ENCODE measurements at regions not wholly inside any gene's neighbourhood (a gene's known extent, or its start where the extent isn't known, plus 50 kb on each side); places are given as distances from the start of the nearest gene placed in this dataset.

DNA sequence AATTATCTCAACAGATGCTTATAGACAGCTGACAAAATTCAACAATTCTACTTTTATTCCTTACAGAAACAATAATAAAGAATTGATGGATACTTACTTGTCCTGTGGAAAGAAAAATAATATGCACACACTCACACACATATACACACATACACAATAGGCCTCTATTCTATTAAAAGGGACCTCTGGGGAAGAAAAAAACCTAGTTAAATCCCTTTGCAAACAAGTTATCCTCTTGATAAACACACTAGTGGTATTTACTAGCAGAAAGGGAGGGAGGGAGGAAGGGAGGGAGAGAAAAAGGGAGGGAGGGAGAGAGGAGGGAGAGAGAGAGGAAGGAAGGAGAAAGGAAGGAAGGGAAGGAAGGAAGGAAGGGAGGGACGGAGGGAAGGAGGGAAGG, 486.4 kb downstream of the HINT1 start:
- Histone ChIP-seq H3K27me3 (ENCODE audit: insufficient read depth, low read length) (no peaks in the 10 kb centered on the region), H3K9ac (ENCODE audit: low read length) (no peak overlapping the region), H2AFZ (ENCODE audit: low read depth, low read length, poor library complexity, severe bottlenecking) (peak overlapping the region; percentile 33), H3K9me3 (ENCODE audit: control insufficient read depth in 1 of 2, insufficient read depth in 1 of 2, low read depth in 1 of 2, low read length in 2 of 2) (no peaks in the 10 kb centered on the region), H3K4me3 (replicated peaks in 1 of 2; ENCODE audit: low read depth in 1 of 2, low read length in 2 of 2) (no peak overlapping the region), H3K9me2 (ENCODE audit: insufficient read depth) (peaks cover 4% of the 10 kb centered on the region; the same call in 1 of the 2 replicates), H3K36me3 (ENCODE audit: control insufficient read depth in 1 of 2, insufficient read depth in 2 of 2, low read length in 2 of 2) (no peaks in the 10 kb centered on the region), H3K4me2 (ENCODE audit: low read length) (no peak overlapping the region), H4K20me1 (ENCODE audit: insufficient read depth) (no peaks in the 10 kb centered on the region), H3K79me2 (ENCODE audit: insufficient read depth, low read length) (no peaks in the 10 kb centered on the region), H3K27ac (ENCODE audit: low read depth, low read length) (no peak overlapping the region), H3K4me1 (ENCODE audit: control insufficient read depth in 1 of 2, insufficient read depth in 2 of 2, low read length in 2 of 2) (no peaks in the 10 kb centered on the region)
- intact Hi-C loops (cut with micrococcal nuclease), result no loop called here
- ATAC-seq, result no peak
- RAD21 ChIA-PET (ENCODE audit: low non-redundant PET in 1 of 2, low total read pairs in 2 of 2, uncharacterized antibody in 2 of 2, unreplicated experiment in 2 of 2), result no interaction called here
- BruUV-seq (replicated peaks), result no TSS peak
- POLR2A ChIA-PET, result no interaction called here
- DNase-seq (ENCODE audit: low read depth, low spot score), result no peak
- CTCF ChIA-PET, result no interaction called here
- no peak for TF ChIP-seq ELF1 (IDR thresholded peaks at IDR 0.05; ENCODE audit: borderline replicate concordance, low read depth)
- no peak for TF ChIP-seq CEBPB (IDR thresholded peaks at IDR 0.05; ENCODE audit: low read depth)
- TF ChIP-seq, protein P1, sequence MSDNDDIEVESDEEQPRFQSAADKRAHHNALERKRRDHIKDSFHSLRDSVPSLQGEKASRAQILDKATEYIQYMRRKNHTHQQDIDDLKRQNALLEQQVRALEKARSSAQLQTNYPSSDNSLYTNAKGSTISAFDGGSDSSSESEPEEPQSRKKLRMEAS (IDR thresholded peaks at IDR 0.05), result no peak
- no peak for TF ChIP-seq SP1 (IDR thresholded peaks at IDR 0.05; ENCODE audit: low read depth)
- no peak for TF ChIP-seq SIN3A (IDR thresholded peaks at IDR 0.05; ENCODE audit: low read depth)
- TF ChIP-seq, protein P2, sequence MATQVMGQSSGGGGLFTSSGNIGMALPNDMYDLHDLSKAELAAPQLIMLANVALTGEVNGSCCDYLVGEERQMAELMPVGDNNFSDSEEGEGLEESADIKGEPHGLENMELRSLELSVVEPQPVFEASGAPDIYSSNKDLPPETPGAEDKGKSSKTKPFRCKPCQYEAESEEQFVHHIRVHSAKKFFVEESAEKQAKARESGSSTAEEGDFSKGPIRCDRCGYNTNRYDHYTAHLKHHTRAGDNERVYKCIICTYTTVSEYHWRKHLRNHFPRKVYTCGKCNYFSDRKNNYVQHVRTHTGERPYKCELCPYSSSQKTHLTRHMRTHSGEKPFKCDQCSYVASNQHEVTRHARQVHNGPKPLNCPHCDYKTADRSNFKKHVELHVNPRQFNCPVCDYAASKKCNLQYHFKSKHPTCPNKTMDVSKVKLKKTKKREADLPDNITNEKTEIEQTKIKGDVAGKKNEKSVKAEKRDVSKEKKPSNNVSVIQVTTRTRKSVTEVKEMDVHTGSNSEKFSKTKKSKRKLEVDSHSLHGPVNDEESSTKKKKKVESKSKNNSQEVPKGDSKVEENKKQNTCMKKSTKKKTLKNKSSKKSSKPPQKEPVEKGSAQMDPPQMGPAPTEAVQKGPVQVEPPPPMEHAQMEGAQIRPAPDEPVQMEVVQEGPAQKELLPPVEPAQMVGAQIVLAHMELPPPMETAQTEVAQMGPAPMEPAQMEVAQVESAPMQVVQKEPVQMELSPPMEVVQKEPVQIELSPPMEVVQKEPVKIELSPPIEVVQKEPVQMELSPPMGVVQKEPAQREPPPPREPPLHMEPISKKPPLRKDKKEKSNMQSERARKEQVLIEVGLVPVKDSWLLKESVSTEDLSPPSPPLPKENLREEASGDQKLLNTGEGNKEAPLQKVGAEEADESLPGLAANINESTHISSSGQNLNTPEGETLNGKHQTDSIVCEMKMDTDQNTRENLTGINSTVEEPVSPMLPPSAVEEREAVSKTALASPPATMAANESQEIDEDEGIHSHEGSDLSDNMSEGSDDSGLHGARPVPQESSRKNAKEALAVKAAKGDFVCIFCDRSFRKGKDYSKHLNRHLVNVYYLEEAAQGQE (IDR thresholded peaks at IDR 0.05; ENCODE audit: low read depth), result no peak
- no peak for TF ChIP-seq YY1 (IDR thresholded peaks at IDR 0.05; ENCODE audit: extremely low read depth, insufficient replicate concordance, low read depth, low read length)
- TF ChIP-seq EGR1 (IDR thresholded peaks at IDR 0.05; ENCODE audit: low read depth), result no peak

Data from HCT116 (cell line).